SK-N-SH treated with all-trans-retinoic acid at 6 μM for 48 hours (cell line): ENCODE measurements at regions not wholly inside any gene's neighbourhood (a gene's known extent, or its start where the extent isn't known, plus 50 kb on each side); places are given as distances from the start of the nearest gene placed in this dataset.

Experiments used
- ARNTL ChIP-seq: fragments of 450-650 bp; formaldehyde crosslinking; IDR thresholded peaks from 2 replicates; pipeline ENCODE4 v1.5.0; 2020; ENCODE audit warnings: low read depth, mild to moderate bottlenecking, moderate library complexity, borderline replicate concordance
- BACH2 ChIP-seq: fragments of 250-450 bp; sonication (Bioruptor Pico); IDR thresholded peaks from 2 replicates; pipeline ENCODE4 v1.9.0; 2021; ENCODE audit warnings: mild to moderate bottlenecking, borderline replicate concordance
- CSDC2 ChIP-seq: fragments of 250-450 bp; sonication (Bioruptor Pico); IDR thresholded peaks from 2 replicates; pipeline ENCODE4 v1.5.0; 2020; ENCODE audit warnings: mild to moderate bottlenecking, moderate library complexity
- ESRRG ChIP-seq: fragments of 250-450 bp; sonication (Bioruptor Pico); IDR thresholded peaks from 2 replicates; pipeline ENCODE4 v1.6.1; 2021; ENCODE audit warnings: mild to moderate bottlenecking
- OSR1 ChIP-seq: fragments of 250-450 bp; sonication (Bioruptor Pico); IDR thresholded peaks from 2 replicates; pipeline ENCODE4 v1.8.0; 2022; ENCODE audit warnings: moderate library complexity, mild to moderate bottlenecking, inconsistent platforms
- RARB ChIP-seq: fragments of 250-450 bp; sonication (Bioruptor Pico); IDR thresholded peaks from 2 replicates; pipeline ENCODE4 v1.8.0; 2021; ENCODE audit warnings: mild to moderate bottlenecking, moderate library complexity
- ZFP3 ChIP-seq: fragments of 250-450 bp; sonication (Bioruptor Pico); IDR thresholded peaks from 2 replicates; pipeline ENCODE4 v1.5.0; 2020; ENCODE audit warnings: mild to moderate bottlenecking, moderate library complexity
- ZFP30 ChIP-seq: fragments of 450-650 bp; formaldehyde crosslinking; IDR thresholded peaks from 2 replicates; pipeline ENCODE4 v1.5.0; 2022; ENCODE audit warnings: mild to moderate bottlenecking, moderate library complexity
- ZNF70 ChIP-seq: fragments of 450-650 bp; formaldehyde crosslinking; IDR thresholded peaks from 2 replicates; pipeline ENCODE4 v1.5.0; 2020; ENCODE audit warnings: mild to moderate bottlenecking, moderate library complexity
- ZNF8 ChIP-seq: fragments of 450-650 bp; formaldehyde crosslinking; IDR thresholded peaks from 2 replicates; pipeline ENCODE4 v1.5.0; 2020; ENCODE audit warnings: mild to moderate bottlenecking, moderate library complexity
- TF ChIP-seq, protein P1 (sequence below): fragments of 250-450 bp; sonication (Bioruptor Pico); IDR thresholded peaks from 2 replicates; pipeline ENCODE4 v1.5.1; 2020; ENCODE audit warnings: low read depth, mild to moderate bottlenecking, moderate library complexity
- TF ChIP-seq, protein P2 (sequence below): fragments of 250-450 bp; sonication (Bioruptor Pico); IDR thresholded peaks from 2 replicates; pipeline ENCODE4 v1.5.1; 2021; ENCODE audit warnings: mild to moderate bottlenecking, moderate library complexity
- TF ChIP-seq, protein P3 (sequence below): fragments of 250-450 bp; sonication (Bioruptor Pico); IDR thresholded peaks from 2 replicates; pipeline ENCODE4 v1.8.0; 2020; ENCODE audit warnings: mild to moderate bottlenecking, moderate library complexity, borderline replicate concordance
- TF ChIP-seq, protein P4 (sequence below): fragments of 250-450 bp; sonication (Bioruptor Pico); IDR thresholded peaks from 2 replicates; pipeline ENCODE4 v1.8.0; 2021; ENCODE audit warnings: low read depth, mild to moderate bottlenecking, moderate library complexity, borderline replicate concordance

DNA sequence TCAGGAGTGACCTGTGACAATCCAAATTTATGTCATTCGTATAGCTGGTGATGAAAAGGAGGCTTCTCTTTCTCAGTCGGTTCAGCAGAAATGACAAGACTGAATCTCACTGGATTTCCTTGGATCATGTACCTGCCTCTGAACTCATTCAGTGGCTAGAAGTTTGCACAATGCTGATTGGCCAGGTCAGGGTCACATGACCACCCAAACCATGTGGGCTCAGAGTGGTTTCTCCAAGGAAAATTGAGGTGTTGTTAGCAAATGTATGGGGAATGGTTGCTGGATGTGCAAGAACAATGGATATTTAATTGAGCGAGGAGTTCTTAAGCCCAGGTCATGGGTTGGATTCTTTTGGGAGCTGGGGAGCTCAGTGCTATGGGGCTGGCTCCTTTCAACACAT, 227.5 kb downstream of the AACS start:
- TF ChIP-seq, protein P1, sequence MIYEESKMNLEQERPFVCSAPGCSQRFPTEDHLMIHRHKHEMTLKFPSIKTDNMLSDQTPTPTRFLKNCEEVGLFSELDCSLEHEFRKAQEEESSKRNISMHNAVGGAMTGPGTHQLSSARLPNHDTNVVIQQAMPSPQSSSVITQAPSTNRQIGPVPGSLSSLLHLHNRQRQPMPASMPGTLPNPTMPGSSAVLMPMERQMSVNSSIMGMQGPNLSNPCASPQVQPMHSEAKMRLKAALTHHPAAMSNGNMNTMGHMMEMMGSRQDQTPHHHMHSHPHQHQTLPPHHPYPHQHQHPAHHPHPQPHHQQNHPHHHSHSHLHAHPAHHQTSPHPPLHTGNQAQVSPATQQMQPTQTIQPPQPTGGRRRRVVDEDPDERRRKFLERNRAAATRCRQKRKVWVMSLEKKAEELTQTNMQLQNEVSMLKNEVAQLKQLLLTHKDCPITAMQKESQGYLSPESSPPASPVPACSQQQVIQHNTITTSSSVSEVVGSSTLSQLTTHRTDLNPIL: no peak
- TF ChIP-seq BACH2 (CRISPR knock-in tag) (no peak), ZFP3 (CRISPR knock-in tag) (no peak), OSR1 (no peak), ARNTL (CRISPR knock-in tag) (no peak), ZNF70 (CRISPR knock-in tag) (no peak), RARB (CRISPR knock-in tag) (no peak), CSDC2 (CRISPR knock-in tag) (no peak), ZNF8 (no peak), ESRRG (CRISPR knock-in tag) (no peak), ZFP30 (CRISPR knock-in tag) (no peak)
- TF ChIP-seq, protein P2, sequence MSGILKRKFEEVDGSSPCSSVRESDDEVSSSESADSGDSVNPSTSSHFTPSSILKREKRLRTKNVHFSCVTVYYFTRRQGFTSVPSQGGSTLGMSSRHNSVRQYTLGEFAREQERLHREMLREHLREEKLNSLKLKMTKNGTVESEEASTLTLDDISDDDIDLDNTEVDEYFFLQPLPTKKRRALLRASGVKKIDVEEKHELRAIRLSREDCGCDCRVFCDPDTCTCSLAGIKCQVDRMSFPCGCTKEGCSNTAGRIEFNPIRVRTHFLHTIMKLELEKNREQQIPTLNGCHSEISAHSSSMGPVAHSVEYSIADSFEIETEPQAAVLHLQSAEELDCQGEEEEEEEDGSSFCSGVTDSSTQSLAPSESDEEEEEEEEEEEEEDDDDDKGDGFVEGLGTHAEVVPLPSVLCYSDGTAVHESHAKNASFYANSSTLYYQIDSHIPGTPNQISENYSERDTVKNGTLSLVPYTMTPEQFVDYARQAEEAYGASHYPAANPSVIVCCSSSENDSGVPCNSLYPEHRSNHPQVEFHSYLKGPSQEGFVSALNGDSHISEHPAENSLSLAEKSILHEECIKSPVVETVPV (CRISPR knock-in tag): no peak
- TF ChIP-seq, protein P3, sequence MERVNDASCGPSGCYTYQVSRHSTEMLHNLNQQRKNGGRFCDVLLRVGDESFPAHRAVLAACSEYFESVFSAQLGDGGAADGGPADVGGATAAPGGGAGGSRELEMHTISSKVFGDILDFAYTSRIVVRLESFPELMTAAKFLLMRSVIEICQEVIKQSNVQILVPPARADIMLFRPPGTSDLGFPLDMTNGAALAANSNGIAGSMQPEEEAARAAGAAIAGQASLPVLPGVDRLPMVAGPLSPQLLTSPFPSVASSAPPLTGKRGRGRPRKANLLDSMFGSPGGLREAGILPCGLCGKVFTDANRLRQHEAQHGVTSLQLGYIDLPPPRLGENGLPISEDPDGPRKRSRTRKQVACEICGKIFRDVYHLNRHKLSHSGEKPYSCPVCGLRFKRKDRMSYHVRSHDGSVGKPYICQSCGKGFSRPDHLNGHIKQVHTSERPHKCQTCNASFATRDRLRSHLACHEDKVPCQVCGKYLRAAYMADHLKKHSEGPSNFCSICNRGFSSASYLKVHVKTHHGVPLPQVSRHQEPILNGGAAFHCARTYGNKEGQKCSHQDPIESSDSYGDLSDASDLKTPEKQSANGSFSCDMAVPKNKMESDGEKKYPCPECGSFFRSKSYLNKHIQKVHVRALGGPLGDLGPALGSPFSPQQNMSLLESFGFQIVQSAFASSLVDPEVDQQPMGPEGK (CRISPR knock-in tag): no peak
- TF ChIP-seq, protein P4, sequence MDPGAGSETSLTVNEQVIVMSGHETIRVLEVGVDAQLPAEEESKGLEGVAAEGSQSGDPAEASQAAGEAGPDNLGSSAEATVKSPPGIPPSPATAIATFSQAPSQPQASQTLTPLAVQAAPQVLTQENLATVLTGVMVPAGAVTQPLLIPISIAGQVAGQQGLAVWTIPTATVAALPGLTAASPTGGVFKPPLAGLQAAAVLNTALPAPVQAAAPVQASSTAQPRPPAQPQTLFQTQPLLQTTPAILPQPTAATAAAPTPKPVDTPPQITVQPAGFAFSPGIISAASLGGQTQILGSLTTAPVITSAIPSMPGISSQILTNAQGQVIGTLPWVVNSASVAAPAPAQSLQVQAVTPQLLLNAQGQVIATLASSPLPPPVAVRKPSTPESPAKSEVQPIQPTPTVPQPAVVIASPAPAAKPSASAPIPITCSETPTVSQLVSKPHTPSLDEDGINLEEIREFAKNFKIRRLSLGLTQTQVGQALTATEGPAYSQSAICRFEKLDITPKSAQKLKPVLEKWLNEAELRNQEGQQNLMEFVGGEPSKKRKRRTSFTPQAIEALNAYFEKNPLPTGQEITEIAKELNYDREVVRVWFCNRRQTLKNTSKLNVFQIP: no peak
